IPS-NIHi7 (cell line): ENCODE measurements at regions not wholly inside any gene's neighbourhood (a gene's known extent, or its start where the extent isn't known, plus 50 kb on each side); places are given as distances from the start of the nearest gene placed in this dataset.
A peak's percentile ranks its signal among the peaks of the same experiment; 100 is the strongest.
"Not testable (repeated sequence)": the region's sequence is repeated elsewhere in the genome, so short reads cannot be mapped to it uniquely, and the experiment has no call there.

Experiments used
- DNase-seq: peaks from one replicate; pipeline ENCODE4 v3.0.0; 2012; ENCODE audit warnings: mixed read lengths; ENCODE audit errors: extremely low spot score

GRCh38 chr7:54252256-54253035, 289.7 kb upstream of the VSTM2A start:
- no peak for DNase-seq

DNA sequence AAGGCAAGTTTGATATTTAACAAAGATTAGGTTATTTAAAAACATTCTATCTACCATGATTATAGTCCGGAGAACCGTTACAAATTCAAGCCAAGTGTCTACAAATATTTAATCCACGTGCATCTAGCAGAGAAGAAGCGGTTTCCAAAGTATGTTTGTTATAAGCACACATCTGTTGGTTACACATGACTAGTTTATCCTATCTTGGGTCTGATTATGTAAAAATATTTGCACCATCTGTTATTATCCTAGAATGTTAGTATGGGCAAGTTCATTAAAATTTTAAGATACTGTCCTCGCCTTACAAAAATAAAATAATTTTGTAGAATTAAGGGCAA, 289.2 kb upstream of the VSTM2A start:
- no peak for DNase-seq

- DNase-seq: no peak
Measured at GRCh38 chr7:54255242-54255641, 286.9 kb upstream of the VSTM2A start.

- no peak for DNase-seq
Measured at GRCh38 chr7:54259185-54259584, 283.0 kb upstream of the VSTM2A start.

- no peak for DNase-seq
Measured at GRCh38 chr7:54260941-54261371, 281.2 kb upstream of the VSTM2A start.

GRCh38 chr7:54278847-54279246, 263.3 kb upstream of the VSTM2A start:
- no peak for DNase-seq

GRCh38 chr7:54292171-54292925, 249.8 kb upstream of the VSTM2A start:
- peak; percentile 75 for DNase-seq

DNA sequence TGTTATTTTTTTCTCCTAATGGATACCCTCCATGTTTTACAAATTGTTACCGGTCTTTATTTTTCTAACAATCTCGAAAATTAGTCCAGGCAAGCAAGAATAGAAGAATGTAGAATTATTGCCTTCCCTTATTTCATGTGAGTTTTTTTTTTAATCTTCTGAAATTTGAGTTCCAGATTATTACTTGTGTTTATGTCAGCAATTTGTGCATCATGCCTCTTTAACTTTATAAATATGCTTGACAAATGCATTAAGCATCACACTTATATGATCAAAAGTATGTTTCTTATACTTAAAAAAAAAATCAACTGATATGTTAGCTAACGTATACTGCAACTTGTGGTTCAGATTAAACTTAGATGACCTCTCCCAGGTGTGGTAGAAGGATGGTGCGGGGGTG, 242.7 kb upstream of the VSTM2A start:
- DNase-seq: no peak

DNA sequence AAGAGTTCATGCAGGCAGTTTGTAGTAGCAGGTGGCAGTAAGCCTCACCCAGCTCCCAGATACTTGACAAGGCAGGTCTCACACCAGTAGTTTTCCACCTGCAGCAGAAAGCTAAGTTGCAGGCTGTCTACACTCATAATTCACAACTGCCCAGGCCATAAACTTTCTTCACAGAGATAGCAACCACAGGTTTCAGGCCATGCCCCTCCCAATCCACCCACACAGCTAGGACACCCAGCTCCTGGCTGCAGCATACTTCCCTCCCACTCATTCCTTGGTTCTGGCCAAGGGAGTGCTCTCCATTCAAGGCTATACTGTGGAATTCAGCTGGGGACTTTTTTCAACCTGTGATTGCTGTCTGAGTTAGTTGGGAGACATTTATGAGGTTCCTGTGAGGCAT, 226.2 kb upstream of the VSTM2A start:
- not testable (repeated sequence) for DNase-seq

DNA sequence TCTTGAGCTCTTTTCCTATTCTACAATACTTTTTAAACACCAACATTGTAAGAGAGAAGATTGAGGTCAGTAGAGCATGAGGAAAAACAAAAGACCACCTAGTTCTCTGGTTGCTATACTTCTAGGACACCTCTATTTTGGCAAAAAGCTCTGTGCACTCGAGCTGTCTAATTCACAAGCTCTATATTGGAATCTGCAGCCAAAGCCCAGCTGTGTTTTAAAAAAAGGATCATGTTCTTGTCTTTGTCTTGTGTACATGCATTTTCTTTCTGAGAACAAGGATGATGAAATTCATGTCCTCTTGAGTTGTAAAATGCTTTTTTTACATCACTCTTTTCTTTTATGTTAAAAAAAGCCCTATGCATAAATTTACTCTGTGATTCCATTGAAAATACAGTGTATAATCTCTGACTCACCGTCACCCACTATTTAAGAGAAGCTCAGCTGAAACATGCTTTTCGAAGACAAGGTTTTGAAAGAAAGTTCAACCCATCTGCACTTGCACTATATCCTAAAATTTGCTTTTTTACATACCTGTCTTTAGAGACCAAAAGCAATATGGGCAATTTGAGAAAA, 215.5 kb upstream of the VSTM2A start:
- no peak for DNase-seq

DNA sequence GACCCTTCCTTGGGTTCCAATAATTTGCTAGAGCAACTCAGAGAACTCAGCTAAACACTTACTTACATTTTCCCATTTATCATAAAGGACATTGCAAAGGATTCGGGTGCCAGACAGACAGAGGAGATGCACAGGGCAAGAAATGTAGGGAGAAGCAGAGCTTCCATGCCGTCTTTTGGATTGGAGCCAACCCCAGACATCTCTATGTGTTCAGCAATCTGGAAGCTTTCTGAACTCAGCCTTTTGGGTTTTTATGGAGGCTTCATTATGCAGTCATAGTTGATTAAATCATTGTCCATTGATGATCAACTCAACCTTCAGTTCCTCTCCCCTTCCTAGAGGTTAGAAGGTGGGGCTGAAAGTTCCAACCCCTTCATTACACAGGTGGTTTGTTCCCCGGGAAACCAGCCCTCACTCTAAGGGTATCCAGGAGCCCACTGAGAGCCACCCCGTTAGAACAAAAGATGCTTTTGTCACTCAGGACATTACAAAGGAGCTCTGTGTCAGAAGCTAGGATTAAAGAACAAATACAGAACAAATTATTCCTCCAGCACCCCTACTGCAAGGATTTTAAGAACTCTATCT, 211.9 kb upstream of the VSTM2A start:
- DNase-seq: no peak

- DNase-seq: no peak
Measured at GRCh38 chr7:54331311-54331710, 210.9 kb upstream of the VSTM2A start.

DNA sequence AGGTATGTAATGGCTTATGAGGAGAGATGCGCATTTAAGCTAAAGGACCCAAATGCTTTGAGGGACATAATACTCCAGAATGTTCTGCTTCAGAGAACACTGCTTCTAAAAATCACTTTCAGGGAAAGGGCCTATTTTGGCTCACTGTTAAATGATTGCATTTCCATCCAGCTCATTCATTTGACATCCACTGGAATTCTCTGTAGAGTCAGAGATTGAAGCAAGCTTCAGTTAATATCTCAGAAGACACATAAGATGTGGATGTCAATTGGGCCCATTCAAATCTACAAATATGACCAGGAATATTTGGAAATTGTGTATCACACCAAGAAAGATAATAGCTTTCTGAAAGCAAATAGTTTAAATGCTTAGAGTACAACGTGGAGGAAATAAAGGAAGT, 209.9 kb upstream of the VSTM2A start:
- DNase-seq: no peak

GRCh38 chr7:54333952-54334351, 208.2 kb upstream of the VSTM2A start:
- DNase-seq: no peak

DNA sequence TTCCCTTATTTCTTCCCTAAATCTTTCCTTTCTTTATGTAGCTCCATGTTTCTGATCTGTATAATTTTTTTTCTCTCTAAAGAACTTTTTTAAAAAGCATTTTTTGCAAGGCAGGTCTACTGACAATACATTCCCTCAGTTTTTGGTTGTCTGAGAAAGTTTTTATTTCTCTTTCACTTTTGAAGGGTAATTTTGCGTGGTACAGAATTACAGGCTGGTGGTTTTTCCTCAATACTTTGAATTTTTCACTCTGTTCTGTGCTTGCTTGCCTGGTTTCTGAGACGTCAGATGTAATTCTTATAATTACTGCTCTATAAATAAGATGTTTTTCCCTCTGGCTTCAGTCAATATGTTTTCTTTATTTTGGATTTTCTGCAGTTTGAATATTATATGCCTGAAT, 205.4 kb upstream of the VSTM2A start:
- no peak for DNase-seq

GRCh38 chr7:54337466-54337865, 204.7 kb upstream of the VSTM2A start:
- no peak for DNase-seq

- no peak for DNase-seq
Measured at GRCh38 chr7:54338319-54338718, 203.9 kb upstream of the VSTM2A start.

DNA sequence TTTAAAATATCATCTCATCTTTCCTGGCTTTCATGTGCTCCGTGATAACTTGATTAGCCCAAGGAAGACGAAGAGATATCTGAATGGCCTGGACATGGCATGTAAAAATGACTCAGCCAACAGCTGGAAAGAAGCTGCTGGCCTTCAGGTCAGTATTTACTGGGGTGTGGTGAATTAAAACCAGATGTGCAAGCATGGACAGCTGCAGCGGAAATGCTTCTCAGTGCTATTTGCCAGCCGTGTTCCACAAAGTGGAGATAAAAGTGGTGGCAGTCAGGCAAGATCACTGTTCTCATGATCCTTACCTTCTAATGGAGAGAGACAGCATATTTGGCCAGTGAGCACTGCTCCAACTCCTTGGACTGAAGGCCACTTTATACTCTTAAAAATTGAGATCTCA, 203.1 kb upstream of the VSTM2A start:
- no peak for DNase-seq

- no peak for DNase-seq
Measured at GRCh38 chr7:54342458-54342857, 199.7 kb upstream of the VSTM2A start.

- DNase-seq: no peak
Measured at GRCh38 chr7:54343511-54343910, 198.7 kb upstream of the VSTM2A start.

DNA sequence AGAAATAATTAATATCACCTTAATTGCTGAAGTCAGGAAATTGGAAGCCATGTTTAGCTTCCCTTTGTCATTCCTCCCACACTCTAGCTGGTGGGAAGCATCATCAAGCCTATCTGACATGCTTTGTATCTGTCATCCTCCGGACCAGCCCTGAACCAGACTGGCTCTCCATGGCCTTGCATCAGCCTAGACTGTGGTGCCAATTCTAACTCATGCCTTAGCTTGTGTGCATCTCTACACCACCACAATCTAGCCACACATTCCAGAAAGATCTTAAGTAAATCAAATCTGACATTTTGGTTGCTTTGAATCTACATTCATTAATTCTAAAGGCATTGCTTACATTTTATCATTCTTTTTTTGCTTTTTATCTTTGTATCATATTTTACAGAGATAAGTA, 196.4 kb upstream of the VSTM2A start:
- DNase-seq: no peak

DNA sequence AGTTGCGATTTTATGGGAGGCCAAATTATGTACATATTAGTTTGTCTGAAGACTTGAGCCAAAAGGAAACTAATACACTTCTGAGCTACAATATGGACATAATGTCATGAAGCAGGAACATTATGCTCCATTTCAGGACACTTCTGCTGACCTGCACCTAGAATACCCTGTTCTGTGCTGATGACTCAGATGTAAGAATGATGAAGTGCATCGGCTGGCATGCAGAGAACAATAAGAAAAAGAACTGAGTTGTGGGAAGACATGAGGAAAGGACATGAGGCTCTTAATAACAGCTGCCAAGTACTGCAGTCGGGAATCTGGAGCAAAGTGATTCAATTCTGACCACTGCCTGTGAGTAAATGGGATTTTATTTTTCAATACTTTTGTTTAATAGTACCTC, 192.9 kb upstream of the VSTM2A start:
- no peak for DNase-seq

DNA sequence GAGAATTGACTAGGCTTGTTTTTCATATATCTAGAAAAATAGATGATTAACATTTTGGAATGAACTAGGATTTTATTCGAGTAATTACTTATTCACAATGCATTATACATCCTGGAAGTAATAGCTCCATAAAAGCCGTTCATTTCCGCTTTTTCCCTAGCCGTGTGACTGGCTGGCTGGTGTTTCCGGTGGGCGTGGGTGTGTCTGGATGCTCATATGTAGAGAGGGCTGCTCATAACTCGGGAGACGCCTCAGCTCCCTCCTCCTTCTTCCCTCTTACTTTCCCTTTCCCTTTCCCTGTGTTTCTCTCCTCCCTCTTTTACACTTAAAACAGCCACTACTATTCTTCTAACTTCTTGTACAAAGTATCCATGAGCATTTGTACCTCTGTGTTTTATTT, 187.7 kb upstream of the VSTM2A start:
- no peak for DNase-seq
